ENCODE measurements at regions not wholly inside any gene's neighbourhood (a gene's known extent, or its start where the extent isn't known, plus 50 kb on each side); places are given as distances from the start of the nearest gene placed in this dataset.

GRCh38 chr15:37682304-37682703, 252.1 kb upstream of the TMCO5A start:
- no peaks in the 10 kb centered on the region for H3K27me3 ChIP-seq (ENCODE audit: control insufficient read depth, insufficient read depth, low read length)
- 0 out of 2 replicates have a peak, but pooled peaks have one; percentile 15 for TF ChIP-seq CTCF (IDR thresholded peaks at IDR 0.05; ENCODE audit: insufficient read depth, low read depth, low read length)
- POLR2A ChIA-PET = no interaction called here
- H3K4me3 ChIP-seq (ENCODE audit: low read depth, low read length) = no peak overlapping the region
- CTCF ChIA-PET = no interaction called here
- no peak for DNase-seq (ENCODE audit: low read depth)
- no peaks in the 10 kb centered on the region for H3K36me3 ChIP-seq (ENCODE audit: control insufficient read depth, insufficient read depth, low read length)

- ChIA-PET CTCF (interaction anchor here (0.7 kb wide), 1 partner anchor 1144 kb away, joined by 3 read pairs; no protein-coding TSS in a partner anchor), POLR2A (no interaction called here)
- no peaks in the 10 kb centered on the region for H3K27me3 ChIP-seq (ENCODE audit: control insufficient read depth, insufficient read depth, low read length)
- H3K4me3 ChIP-seq (ENCODE audit: low read depth, low read length) = no peak overlapping the region
- H3K36me3 ChIP-seq (ENCODE audit: control insufficient read depth, insufficient read depth, low read length) = no peaks in the 10 kb centered on the region
- TF ChIP-seq CTCF (IDR thresholded peaks at IDR 0.05; ENCODE audit: insufficient read depth, low read depth, low read length) = no peak
- DNase-seq (ENCODE audit: low read depth) = no peak
Measured at GRCh38 chr15:37691911-37692310, 242.5 kb upstream of the TMCO5A start.

GRCh38 chr15:37693926-37694325, 240.5 kb upstream of the TMCO5A start:
- no peak for DNase-seq (ENCODE audit: low read depth)
- TF ChIP-seq CTCF (IDR thresholded peaks at IDR 0.05; ENCODE audit: insufficient read depth, low read depth, low read length) = no peak
- CTCF ChIA-PET = interaction anchor here (1.2 kb wide), 1 partner anchor 186 kb away, joined by 3 read pairs; no protein-coding TSS in a partner anchor

GRCh38 chr15:37695719-37696118, 238.7 kb upstream of the TMCO5A start:
- no peak for TF ChIP-seq CTCF (IDR thresholded peaks at IDR 0.05; ENCODE audit: insufficient read depth, low read depth, low read length)
- CTCF ChIA-PET = interaction anchor here (1.6 kb wide), 1 partner anchor 9 kb away, joined by 3 read pairs; no protein-coding TSS in a partner anchor
- POLR2A ChIA-PET = no interaction called here

More at GRCh38 chr15:37693926-37694325, 240.5 kb upstream of the TMCO5A start:
- Histone ChIP-seq H3K36me3 (ENCODE audit: control insufficient read depth, insufficient read depth, low read length) (no peaks in the 10 kb centered on the region), H3K4me3 (ENCODE audit: low read depth, low read length) (no peak overlapping the region), H3K27me3 (ENCODE audit: control insufficient read depth, insufficient read depth, low read length) (no peaks in the 10 kb centered on the region)
- POLR2A ChIA-PET = no interaction called here

GRCh38 chr15:37698679-37699078, 235.8 kb upstream of the TMCO5A start:
- ChIA-PET CTCF (interaction anchor here (1.0 to 1.7 kb wide), 3 partner anchors 60 to 193 kb away, joined by 3 to 6 read pairs (median 4); no protein-coding TSS in a partner anchor), POLR2A (interaction anchor here (0.7 kb wide), 1 partner anchor 9 kb away, joined by 3 read pairs; no protein-coding TSS in a partner anchor)
- no peak for DNase-seq (ENCODE audit: low read depth)
- TF ChIP-seq CTCF (IDR thresholded peaks at IDR 0.05; ENCODE audit: insufficient read depth, low read depth, low read length) = no peak
- Histone ChIP-seq H3K27me3 (ENCODE audit: control insufficient read depth, insufficient read depth, low read length) (no peaks in the 10 kb centered on the region), H3K36me3 (ENCODE audit: control insufficient read depth, insufficient read depth, low read length) (no peaks in the 10 kb centered on the region), H3K4me3 (ENCODE audit: low read depth, low read length) (no peak overlapping the region)

More at GRCh38 chr15:37695719-37696118, 238.7 kb upstream of the TMCO5A start:
- Histone ChIP-seq H3K27me3 (ENCODE audit: control insufficient read depth, insufficient read depth, low read length) (no peaks in the 10 kb centered on the region), H3K36me3 (ENCODE audit: control insufficient read depth, insufficient read depth, low read length) (no peaks in the 10 kb centered on the region), H3K4me3 (ENCODE audit: low read depth, low read length) (no peak overlapping the region)
- DNase-seq (ENCODE audit: low read depth) = no peak

Measured in BJ (cell line).